NCI-H2107 treated with DMSO at 0.1 percent for 48 hours (cell line): ENCODE measurements at regions not wholly inside any gene's neighbourhood (a gene's known extent, or its start where the extent isn't known, plus 50 kb on each side); places are given as distances from the start of the nearest gene placed in this dataset.

Experiments
- DNase-seq: peaks from one replicate; lab custom pipeline; 2025; ENCODE audit not compliant: unreplicated experiment; lab: John Stamatoyannopoulos, UW

- no peak for DNase-seq
These were observed 349.1 kb upstream of the DDX53 start for GRCh38 chrX:22650691-22651090.

- DNase-seq, result no peak
These were observed 347.2 kb upstream of the DDX53 start for GRCh38 chrX:22652596-22652995.

GRCh38 chrX:22660756-22661155 is 339.0 kb upstream of the DDX53 start:
- DNase-seq, result no peak

- no peak for DNase-seq
These were observed 337.0 kb upstream of the DDX53 start for GRCh38 chrX:22662776-22663175.

GRCh38 chrX:22664826-22665225 is 334.9 kb upstream of the DDX53 start:
- no peak for DNase-seq

- DNase-seq, result no peak
These were observed 333.9 kb upstream of the DDX53 start for GRCh38 chrX:22665818-22666217.

DNA sequence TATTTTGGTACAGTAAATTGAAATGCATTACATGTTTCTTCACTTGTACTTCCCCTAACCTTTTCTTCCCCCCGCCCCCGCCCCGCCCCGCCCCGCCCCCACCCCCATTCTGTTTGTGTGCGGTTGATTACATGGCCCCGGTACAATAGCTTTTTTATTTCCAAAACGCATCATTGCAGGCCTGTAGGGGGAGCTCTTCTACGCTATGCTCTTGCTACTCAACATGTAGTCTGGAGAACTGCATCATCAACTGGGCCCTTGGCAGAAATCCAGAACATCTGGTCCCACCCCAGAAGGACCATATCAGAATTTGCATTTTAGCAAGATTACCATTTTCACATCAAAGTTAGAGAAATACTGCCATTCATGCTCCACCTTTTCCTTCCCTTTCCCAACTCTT is 333.3 kb upstream of the DDX53 start:
- no peak for DNase-seq

DNA sequence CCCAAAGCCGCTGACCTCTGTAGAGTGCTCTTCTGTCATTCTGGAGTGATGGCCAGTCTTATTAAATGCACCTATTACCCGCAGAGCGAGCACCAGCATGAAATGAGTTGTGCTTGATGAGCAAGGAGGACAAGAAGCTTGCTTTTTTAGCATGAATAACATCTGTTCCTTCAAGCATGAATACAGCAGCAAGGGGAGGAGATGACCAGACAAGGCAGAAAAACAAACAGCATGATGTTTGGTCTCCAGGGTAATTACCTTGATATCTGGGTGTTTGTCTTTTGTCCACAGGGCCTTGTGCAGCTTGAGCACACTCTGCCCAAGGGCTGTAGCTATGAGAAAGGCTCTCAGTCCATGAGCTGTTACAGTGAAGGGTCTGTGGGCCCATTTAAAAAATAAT is 324.8 kb upstream of the DDX53 start:
- no peak for DNase-seq

- peak; percentile 75 for DNase-seq
These were observed 313.6 kb upstream of the DDX53 start for GRCh38 chrX:22686138-22686541.

DNA sequence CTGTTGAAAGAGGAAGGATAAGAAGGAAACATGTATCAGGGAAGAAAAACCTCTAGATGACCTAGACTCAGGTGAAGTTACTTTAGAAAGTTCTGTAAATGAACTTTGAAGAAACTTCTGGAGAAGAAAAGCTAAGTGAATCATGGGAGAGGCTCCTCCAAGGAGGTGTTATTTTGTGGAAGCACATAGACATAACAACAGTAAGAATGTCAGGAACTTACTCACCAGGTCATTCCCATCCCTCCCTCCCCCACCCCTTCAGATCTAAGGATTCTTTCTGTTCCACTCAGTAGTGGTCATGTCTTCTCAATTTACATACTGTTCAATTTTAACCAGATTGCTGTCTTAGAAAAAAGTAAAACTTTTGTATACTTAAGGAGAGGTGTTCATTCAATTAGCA is 310.5 kb upstream of the DDX53 start:
- DNase-seq, result no peak

- DNase-seq, result no peak
These were observed 309.6 kb upstream of the DDX53 start for GRCh38 chrX:22690116-22690515.

DNA sequence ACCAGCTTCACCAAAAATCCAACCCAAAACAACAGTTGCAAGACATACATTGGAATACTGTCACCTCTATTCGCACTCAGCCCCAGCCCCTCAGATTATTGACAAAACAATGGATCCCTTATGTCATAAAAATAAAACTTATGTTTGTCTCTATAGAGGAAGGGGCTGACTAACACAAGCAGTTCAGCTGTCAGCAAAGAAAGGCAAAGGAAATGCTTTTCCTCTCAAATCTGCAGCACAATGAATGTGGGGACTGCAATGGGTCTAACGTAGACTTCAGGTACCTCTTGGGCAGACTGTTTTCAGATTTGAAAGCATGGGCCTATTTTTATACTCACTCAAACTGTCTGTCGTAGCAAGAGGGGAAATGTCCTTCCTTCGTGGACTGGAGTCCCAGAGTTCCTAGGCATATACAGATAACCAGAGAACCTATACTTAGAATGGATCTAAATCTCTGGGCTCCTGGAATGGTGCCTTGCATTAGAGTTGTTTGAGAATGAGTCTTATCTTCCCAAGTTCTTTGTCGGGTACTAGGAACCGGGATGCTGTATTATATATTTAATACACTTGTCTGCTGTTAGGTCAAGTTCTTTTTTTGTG is 307.7 kb upstream of the DDX53 start:
- DNase-seq, result no peak

- no peak for DNase-seq
These were observed 301.6 kb upstream of the DDX53 start for GRCh38 chrX:22698151-22698550.

DNA sequence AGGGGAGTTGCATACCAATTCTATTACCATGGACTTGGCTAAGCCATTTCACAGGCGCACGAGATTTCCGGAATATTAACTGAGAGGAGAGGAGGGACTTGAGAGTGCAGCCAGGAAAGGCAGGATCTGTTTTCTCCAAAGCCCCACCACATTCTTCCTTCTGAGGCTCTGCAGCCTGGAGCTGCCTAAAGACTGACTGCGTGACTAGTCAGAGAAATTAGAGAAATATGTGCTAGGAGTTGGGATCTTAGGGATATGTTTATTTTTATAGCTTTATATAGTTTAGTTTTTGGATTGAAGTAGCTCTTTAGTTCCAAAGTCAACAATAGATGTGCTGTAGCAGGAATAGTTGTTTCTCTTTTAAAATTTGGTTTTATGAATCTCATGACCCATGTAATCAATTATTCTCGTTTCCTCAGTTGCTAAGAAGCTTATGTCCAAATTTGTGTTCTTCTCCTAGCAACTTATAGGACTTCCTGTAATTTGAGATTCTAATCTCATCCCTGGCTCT is 300.1 kb upstream of the DDX53 start:
- DNase-seq, result no peak

DNA sequence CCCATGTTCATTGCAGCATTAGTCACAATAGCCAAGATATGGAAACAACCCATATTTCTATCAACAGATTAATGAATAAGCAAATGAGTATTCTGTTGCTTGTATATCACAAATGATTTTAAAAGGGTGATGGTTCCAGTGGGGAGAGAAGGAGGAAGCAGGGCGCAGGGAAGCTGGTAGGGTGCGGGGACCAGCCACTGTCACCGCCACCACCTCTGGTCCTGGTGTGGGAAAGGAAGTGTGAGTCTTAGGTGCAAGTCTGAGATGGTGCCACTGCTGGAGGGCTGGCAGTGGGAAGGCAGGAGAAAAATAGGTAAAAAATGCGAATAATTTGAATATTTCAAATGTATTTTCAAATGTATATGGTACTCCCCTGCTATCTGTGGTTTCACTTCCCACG is 286.8 kb upstream of the DDX53 start:
- no peak for DNase-seq

- DNase-seq, result no peak
These were observed 269.2 kb upstream of the DDX53 start for GRCh38 chrX:22730542-22730941.

DNA sequence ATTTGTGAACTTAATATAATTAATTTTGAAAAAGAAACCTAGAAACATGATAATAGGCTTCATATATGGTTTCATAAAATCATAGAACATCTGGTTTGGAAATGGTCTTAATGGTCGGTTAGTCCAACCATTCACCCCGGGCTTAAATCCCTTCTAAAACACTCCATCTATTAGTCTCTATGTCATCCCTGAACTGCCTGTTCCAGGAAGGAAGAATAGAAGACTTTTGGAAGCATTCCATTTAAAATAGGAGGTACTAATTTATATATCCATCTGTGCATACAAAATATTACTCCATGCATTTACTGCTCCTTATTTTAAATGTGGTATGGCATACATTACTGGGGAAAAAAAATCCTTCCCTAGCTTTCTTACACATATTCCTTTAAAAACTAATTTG is 262.2 kb upstream of the DDX53 start:
- DNase-seq, result no peak

DNA sequence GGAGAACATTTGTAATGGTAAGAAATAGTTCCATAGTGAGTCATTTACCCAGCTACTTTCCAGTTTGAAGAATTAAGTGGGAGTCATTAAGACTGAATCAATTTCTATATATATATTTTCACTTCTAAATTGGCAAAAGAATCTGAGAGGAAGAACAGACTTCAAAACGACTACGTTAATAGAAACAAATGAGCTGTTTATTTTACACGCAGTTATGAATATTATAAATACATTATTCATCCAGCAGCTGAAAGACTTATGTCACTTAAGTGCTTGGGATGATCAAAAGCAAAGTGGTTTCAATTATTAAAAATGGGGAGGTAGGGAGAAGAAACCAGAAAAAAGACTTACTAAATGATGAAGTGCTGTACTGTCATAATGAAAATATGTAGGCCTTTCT is 260.5 kb upstream of the DDX53 start:
- DNase-seq, result no peak

DNA sequence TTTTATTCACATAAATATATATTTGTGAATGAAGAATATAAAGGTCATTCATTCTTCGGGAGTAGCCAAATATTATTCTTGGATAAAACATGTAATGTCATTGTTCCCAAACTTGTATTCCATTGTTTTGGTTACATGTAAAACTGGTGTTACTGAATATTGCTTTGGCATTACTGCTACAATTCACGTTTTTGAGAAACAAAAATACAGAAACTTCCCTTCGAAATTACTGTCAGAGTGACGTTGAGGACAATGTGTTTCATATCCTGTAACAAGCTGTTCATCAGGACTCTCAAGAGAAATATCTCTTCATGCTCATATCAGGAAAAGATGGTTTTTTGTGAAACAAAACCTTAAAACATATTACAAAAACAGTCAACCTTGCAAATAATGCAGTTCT is 258.9 kb upstream of the DDX53 start:
- DNase-seq, result no peak

DNA sequence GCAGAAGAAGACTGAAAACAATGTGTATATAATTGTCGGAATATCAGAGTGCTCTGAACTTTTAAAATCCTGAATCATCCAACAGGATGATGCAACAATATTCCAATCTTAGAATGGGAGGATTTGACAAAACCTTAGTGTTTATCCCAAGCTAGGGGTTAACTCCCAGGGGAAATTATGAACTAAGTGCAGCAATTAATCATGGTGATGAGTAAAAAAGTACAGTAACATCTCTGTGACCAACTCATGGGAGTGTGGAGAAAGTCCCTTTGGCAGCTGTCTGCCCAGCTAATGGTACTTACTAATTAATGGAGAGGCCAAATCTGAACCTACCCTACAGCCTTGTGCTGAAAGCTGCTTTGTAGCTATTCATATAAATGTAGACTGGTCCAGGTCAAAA is 257.6 kb upstream of the DDX53 start:
- DNase-seq, result no peak

- DNase-seq, result no peak
These were observed 253.7 kb upstream of the DDX53 start for GRCh38 chrX:22746081-22746480.

DNA sequence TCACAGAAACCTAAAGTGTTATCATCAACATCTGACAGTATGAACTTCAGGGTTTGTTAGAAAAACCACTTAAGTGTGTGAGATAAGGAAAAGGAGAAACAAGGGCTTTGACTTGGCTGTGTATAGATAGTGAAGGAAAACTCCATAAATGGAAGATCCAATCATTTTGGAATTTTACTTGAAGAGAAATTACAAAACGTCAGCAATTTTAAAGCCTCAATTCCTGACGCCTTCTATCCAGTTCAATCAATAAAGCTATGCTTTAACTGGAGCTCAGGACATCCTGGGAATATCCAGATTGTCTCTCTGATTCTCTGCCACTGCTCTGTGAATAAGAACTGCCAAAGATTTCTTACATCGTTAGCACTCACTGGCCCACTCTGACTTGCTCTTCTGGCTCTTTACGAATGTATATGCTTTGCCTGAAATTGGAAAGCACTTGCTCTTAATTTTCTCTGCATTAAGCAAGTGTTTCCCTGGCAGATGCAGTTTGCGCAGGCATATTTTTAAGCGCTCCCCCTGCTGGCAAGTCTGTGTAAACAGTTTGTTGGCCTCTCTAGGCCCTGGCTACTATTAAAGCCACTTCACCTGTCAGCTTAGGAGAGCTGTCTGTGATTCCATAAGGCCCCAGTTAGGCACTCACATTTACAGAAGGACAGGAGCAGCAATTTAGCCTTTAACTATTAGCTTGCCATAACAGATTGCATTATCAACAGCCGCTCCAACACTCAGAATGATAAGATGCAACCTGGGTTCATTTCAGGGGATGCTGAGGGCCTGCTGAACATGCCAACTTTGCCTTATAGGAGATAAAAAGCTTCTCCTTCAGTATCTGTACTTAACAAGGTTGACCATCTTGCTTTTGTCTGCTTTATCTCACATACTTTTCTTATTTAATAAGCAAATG is 251.4 kb upstream of the DDX53 start:
- DNase-seq, result peak; percentile 59
